Tibial artery (tissue), 4 donors: ENCODE measurements at regions not wholly inside any gene's neighbourhood (a gene's known extent, or its start where the extent isn't known, plus 50 kb on each side); places are given as distances from the start of the nearest gene placed in this dataset.

Experiments
- DNase-seq, 2 donors: peaks; one replicate each; pipeline ENCODE4 v3.0.0-alpha.2; 2019
- H3K27ac ChIP-seq, 2 donors: fragments of 200-600 bp; sonication (generic) in 1 of 2; 1 replicate in 1 of 2; 2 replicates in 1 of 2; pipeline ENCODE4 v1.5.1; 2018 to 2019; ENCODE audit warnings: mild to moderate bottlenecking in 1 of 2
- H3K27me3 ChIP-seq, 2 donors: fragments of 200-600 bp; sonication (generic) in 1 of 2; one replicate each; pipeline versions ENCODE4 v1.5.1 to v1.6.0; 2016 to 2019
- H3K36me3 ChIP-seq, 3 donors: fragments of 200-600 bp; sonication (generic) in 2 of 3; one replicate each; pipeline ENCODE4 v1.5.1; 2016 to 2019; ENCODE audit warnings: mild to moderate bottlenecking in 2 of 3
- H3K4me1 ChIP-seq, 4 donors: fragments of 200-600 bp; sonication (generic) in 2 of 4; 1 replicate in 3 of 4; 2 replicates in 1 of 4; pipeline ENCODE4 v1.5.1; 2016 to 2019
- H3K4me3 ChIP-seq, 2 donors: fragments of 200-600 bp; sonication (generic) in 1 of 2; 1 replicate in 1 of 2; 2 replicates in 1 of 2; pipeline ENCODE4 v1.5.1; 2018 to 2019; ENCODE audit warnings: mild to moderate bottlenecking in 2 of 2
- H3K9me3 ChIP-seq, 3 donors: fragments of 200-600 bp; sonication (generic) in 1 of 3; one replicate each; pipeline ENCODE4 v1.5.1; 2016 to 2019
- CTCF ChIP-seq, 2 experiments: fragments of 200-600 bp in 1 of 2; fragments of 450-650 bp in 1 of 2; IDR thresholded peaks; one replicate each; pipeline ENCODE4 v1.5.1; 2017 to 2019; ENCODE audit warnings: antibody characterized with exemption in 2 of 2, mild to moderate bottlenecking in 1 of 2, moderate library complexity in 1 of 2
- intact Hi-C: fragments of 100-400 bp; cut with DNase I; formaldehyde crosslinking; loops from one replicate; pipeline ENCODE4 v1.15.0; 2023; ENCODE audit warnings: low total_unique reads

DNA sequence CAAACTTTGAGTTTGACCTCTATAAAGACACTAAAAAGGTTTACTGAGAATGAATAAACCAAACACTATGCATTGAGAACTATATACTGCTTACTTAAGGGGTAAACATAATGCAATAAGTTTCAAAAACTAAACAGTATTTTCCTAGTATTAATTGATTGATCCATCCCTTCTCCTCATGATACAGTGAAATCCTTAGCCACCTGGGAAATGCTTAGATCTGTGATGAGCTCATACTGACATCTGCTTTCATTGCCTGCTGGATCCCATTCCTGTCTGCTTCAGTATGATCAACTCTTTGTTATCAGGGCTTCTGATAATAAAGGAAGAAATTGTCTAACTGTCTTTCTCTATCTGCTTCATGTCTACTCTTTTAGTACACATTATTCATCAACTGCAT is 74.9 kb upstream of the UBE2E3 start:
- no peak for TF ChIP-seq CTCF (IDR thresholded peaks at IDR 0.05)
- Histone ChIP-seq H3K4me3 (no peak overlapping the region), H3K9me3 (no peaks in the 10 kb centered on the region), H3K4me1 (no peaks in the 10 kb centered on the region), H3K27me3 (no peaks in the 10 kb centered on the region), H3K36me3 (no peaks in the 10 kb centered on the region), H3K27ac (no peak overlapping the region)
- DNase-seq, result no peak
- intact Hi-C loops, result no loop called here

DNA sequence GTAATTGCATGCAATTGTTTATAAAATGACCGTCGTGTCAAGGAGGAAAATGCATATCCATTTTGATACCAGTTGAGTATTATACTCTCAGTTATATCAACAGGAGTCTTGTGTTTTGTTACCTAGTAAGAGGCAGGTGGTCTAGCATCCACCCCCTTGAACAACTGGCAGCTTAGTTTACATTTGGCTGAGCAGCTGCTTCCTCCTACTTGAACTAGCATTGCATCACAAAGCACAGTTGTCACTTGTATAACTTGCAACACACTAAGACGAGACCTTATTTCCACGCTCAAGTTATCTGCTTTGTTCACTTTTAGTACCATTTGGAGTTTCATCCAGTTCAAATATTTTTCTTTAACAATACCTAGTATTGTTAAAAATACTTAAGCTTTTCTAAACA is 75.4 kb upstream of the UBE2E3 start:
- no peaks in the 10 kb centered on the region for H3K4me1 ChIP-seq
- H3K9me3 ChIP-seq, result no peaks in the 10 kb centered on the region
- no peaks in the 10 kb centered on the region for H3K27me3 ChIP-seq
- no peak for TF ChIP-seq CTCF (IDR thresholded peaks at IDR 0.05)
- no peak overlapping the region for H3K27ac ChIP-seq
- intact Hi-C loops, result no loop called here
- H3K4me3 ChIP-seq, result no peak overlapping the region
- H3K36me3 ChIP-seq, result no peaks in the 10 kb centered on the region
- no peak for DNase-seq

DNA sequence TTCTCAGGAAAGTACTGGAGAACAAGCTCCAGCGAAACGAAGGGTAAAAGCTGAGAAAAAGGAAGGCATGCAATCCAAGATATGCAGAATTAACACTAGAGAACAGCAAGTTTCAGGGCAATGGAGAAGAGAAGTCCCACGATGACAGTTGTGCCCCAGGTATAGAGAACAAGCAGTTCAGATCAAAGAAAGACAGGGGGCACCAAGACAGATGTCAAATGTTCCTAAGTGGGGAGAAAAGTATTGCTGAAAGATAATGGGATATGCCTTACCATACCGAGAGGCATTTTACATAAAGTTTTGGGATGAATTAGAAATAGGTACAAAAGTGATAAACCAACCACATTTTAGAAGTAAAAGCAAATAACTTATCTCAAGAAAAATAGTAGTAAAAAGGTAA is 79.1 kb upstream of the UBE2E3 start:
- Histone ChIP-seq H3K27ac (no peak overlapping the region), H3K4me1 (no peaks in the 10 kb centered on the region), H3K9me3 (no peaks in the 10 kb centered on the region), H3K36me3 (no peaks in the 10 kb centered on the region), H3K4me3 (no peak overlapping the region), H3K27me3 (no peaks in the 10 kb centered on the region)
- TF ChIP-seq CTCF (IDR thresholded peaks at IDR 0.05), result no peak
- DNase-seq, result no peak
- intact Hi-C loops, result no loop called here

DNA sequence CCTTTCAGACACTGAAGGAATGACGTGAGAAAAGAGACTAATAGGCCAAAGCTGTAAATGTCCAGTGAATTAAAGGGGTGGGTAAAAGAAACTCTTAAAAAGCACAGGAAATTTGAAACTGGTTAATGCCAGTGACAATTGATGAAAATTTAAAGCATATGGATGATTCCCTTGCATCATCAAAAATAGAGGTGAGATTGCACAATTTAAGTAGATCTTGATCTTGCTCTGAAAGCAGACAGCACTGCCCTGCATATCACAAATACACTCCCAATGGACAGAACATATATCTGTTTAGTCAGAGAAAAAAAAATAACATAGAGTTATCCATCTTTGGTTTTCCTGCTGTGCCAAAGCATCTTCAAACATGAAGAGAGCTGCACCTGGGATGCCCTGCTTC is 86.7 kb upstream of the UBE2E3 start:
- DNase-seq, result no peak
- no peak overlapping the region for H3K4me3 ChIP-seq
- no peak for TF ChIP-seq CTCF (IDR thresholded peaks at IDR 0.05)
- H3K9me3 ChIP-seq, result no peaks in the 10 kb centered on the region
- H3K4me1 ChIP-seq, result no peaks in the 10 kb centered on the region
- no peaks in the 10 kb centered on the region for H3K27me3 ChIP-seq
- no peak overlapping the region for H3K27ac ChIP-seq
- intact Hi-C loops, result no loop called here
- H3K36me3 ChIP-seq, result no peaks in the 10 kb centered on the region

DNA sequence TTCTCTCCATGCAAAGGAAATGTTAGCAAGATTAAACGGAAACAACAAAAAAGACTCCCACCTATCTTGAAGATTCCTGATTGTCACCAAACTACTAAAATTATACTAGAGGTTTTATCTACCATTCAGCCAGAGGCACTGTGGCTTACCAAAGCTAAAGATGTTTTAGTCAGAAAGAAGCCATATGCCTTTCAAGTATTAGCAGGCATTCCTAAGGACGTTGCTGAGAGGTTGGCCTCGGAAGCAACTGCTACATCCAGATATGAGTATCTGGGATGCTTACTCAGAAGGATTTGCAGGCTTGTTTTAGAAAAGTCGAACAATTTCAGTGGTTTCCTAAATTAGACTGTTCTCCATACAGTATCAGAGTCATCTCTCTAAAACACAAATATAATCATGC is 88.3 kb upstream of the UBE2E3 start:
- no peaks in the 10 kb centered on the region for H3K27me3 ChIP-seq
- intact Hi-C loops, result no loop called here
- TF ChIP-seq CTCF (IDR thresholded peaks at IDR 0.05), result no peak
- no peak overlapping the region for H3K4me3 ChIP-seq
- no peaks in the 10 kb centered on the region for H3K4me1 ChIP-seq
- no peak for DNase-seq
- no peaks in the 10 kb centered on the region for H3K36me3 ChIP-seq
- H3K27ac ChIP-seq, result no peak overlapping the region
- no peaks in the 10 kb centered on the region for H3K9me3 ChIP-seq

DNA sequence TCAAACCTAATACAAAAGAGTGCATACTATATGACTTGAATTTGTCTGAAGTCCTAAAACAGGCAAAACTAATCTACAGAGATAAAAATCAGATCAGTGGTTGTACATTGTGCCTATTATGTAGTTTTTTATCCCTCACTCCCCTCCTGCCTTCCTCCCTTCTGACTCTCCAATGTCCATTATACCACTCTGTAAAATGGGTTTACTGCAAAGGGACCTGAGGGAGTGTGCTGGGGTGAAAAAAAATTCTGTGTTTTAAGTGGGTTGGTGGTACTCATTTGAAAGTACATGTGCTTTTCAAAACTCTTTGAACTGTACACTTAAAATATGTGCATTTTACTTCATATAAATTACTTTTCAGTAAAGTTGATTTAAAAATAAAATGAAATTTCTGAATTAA is 89.0 kb upstream of the UBE2E3 start:
- no peaks in the 10 kb centered on the region for H3K9me3 ChIP-seq
- H3K27me3 ChIP-seq, result no peaks in the 10 kb centered on the region
- no peak overlapping the region for H3K27ac ChIP-seq
- no peak overlapping the region for H3K4me3 ChIP-seq
- TF ChIP-seq CTCF (IDR thresholded peaks at IDR 0.05), result no peak
- no peaks in the 10 kb centered on the region for H3K4me1 ChIP-seq
- intact Hi-C loops, result no loop called here
- no peaks in the 10 kb centered on the region for H3K36me3 ChIP-seq
- no peak for DNase-seq
